DOHH2 (cell line): ENCODE measurements at regions not wholly inside any gene's neighbourhood (a gene's known extent, or its start where the extent isn't known, plus 50 kb on each side); places are given as distances from the start of the nearest gene placed in this dataset.

ENCODE experiments used
- H3F3A ChIP-seq: fragments of 200-600 bp; sonication (generic), shearing (Covaris generic); 2 replicates; pipeline ENCODE4 v1.6.0; 2016; ENCODE audit warnings: antibody characterized with exemption, mild to moderate bottlenecking; ENCODE audit not compliant: control insufficient read depth, insufficient read depth
- H3K27ac ChIP-seq: fragments of 200-600 bp; sonication (generic); 2 replicates; pipeline ENCODE4 v1.5.1; 2014; ENCODE audit warnings: low read depth, mild to moderate bottlenecking, low read length, moderate library complexity
- H3K27me3 ChIP-seq: fragments of 200-600 bp; sonication (generic); 2 replicates; pipeline ENCODE4 v1.6.1; 2014; ENCODE audit warnings: mild to moderate bottlenecking, low read length, mixed read lengths; ENCODE audit not compliant: control insufficient read depth
- H3K36me3 ChIP-seq: fragments of 200-600 bp; sonication (generic); 2 replicates; pipeline ENCODE4 v1.6.1; 2014; ENCODE audit warnings: mild to moderate bottlenecking, low read length, moderate library complexity, mixed read lengths; ENCODE audit not compliant: control insufficient read depth
- H3K4me1 ChIP-seq: fragments of 200-600 bp; sonication (generic); 2 replicates; pipeline ENCODE4 v1.6.1; 2014; ENCODE audit warnings: mild to moderate bottlenecking, low read length, mixed read lengths; ENCODE audit not compliant: control insufficient read depth
- H3K4me2 ChIP-seq: fragments of 200-600 bp; sonication (generic); 2 replicates; pipeline ENCODE4 v1.6.0; 2014; ENCODE audit warnings: mild to moderate bottlenecking, low read length, moderate library complexity
- H3K4me3 ChIP-seq: fragments of 200-600 bp; sonication (generic); 2 replicates; pipeline ENCODE4 v1.5.1; 2014; ENCODE audit warnings: mild to moderate bottlenecking, low read length, mixed read lengths
- H3K79me2 ChIP-seq: fragments of 200-600 bp; sonication (generic); 2 replicates; pipeline ENCODE4 v1.6.1; 2014; ENCODE audit warnings: mild to moderate bottlenecking, low read length, mixed read lengths; ENCODE audit not compliant: control insufficient read depth
- H3K9me2 ChIP-seq: fragments of 200-600 bp; sonication (generic); replicated peaks from 2 replicates; pipeline ENCODE4 v1.6.1; 2014; ENCODE audit warnings: mild to moderate bottlenecking, low read length, mixed read lengths; ENCODE audit not compliant: control insufficient read depth
- H3K9me3 ChIP-seq: fragments of 200-600 bp; sonication (generic); 2 replicates; pipeline ENCODE4 v1.6.1; 2014; ENCODE audit warnings: antibody characterized with exemption, low read length, mixed read lengths; ENCODE audit not compliant: control insufficient read depth, insufficient read depth
- H4K20me1 ChIP-seq: fragments of 200-600 bp; sonication (generic); 2 replicates; pipeline ENCODE4 v1.6.0; 2014; ENCODE audit warnings: low read depth, mild to moderate bottlenecking, antibody characterized with exemption, low read length, moderate library complexity; ENCODE audit not compliant: control insufficient read depth, insufficient read depth
- EZH2phosphoT487 ChIP-seq: fragments of 200-600 bp; sonication (generic); IDR thresholded peaks from 2 replicates; pipeline ENCODE4 v1.6.1; 2017; ENCODE audit warnings: borderline replicate concordance, mild to moderate bottlenecking, antibody characterized with exemption, low read length, moderate library complexity, mixed read lengths
- TF ChIP-seq, protein P1 (sequence below): fragments of 200-600 bp; sonication (generic); IDR thresholded peaks from one replicate; pipeline ENCODE4 v1.5.1; 2014; ENCODE audit warnings: antibody characterized with exemption, mild to moderate bottlenecking, low read depth, low read length; ENCODE audit not compliant: poor library complexity, severe bottlenecking

DNA sequence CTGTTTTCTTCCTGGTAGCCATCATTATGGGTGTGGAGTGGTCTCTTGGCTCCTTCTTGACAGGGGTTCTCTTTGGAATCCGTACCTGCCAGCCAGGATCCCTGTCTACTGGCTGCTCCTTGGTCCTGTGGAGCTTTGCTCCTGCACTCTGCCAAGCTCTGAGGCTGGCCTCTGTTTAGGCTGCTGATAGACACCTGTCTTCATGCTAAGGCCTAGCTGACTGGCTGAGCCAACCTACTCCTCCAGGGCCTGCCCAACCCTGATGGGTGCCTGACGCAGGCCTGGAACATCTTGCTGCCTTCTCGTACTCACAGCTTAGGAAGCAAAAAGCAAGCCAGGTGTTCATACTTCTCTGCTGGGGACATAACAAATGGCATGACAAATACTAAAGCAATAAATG lies 333.6 kb upstream of the ZNF32 start:
- Histone ChIP-seq H3K27me3 (no peaks in the 10 kb centered on the region), H3K4me2 (no peak overlapping the region), H3K36me3 (no peaks in the 10 kb centered on the region), H3F3A (no peaks in the 10 kb centered on the region), H3K4me1 (no peaks in the 10 kb centered on the region), H3K9me2 (no peaks in the 10 kb centered on the region), H3K4me3 (no peak overlapping the region), H3K27ac (no peak overlapping the region), H4K20me1 (no peaks in the 10 kb centered on the region), H3K79me2 (no peaks in the 10 kb centered on the region), H3K9me3 (no peaks in the 10 kb centered on the region)
- TF ChIP-seq EZH2phosphoT487, result no peak
- TF ChIP-seq, protein P1, sequence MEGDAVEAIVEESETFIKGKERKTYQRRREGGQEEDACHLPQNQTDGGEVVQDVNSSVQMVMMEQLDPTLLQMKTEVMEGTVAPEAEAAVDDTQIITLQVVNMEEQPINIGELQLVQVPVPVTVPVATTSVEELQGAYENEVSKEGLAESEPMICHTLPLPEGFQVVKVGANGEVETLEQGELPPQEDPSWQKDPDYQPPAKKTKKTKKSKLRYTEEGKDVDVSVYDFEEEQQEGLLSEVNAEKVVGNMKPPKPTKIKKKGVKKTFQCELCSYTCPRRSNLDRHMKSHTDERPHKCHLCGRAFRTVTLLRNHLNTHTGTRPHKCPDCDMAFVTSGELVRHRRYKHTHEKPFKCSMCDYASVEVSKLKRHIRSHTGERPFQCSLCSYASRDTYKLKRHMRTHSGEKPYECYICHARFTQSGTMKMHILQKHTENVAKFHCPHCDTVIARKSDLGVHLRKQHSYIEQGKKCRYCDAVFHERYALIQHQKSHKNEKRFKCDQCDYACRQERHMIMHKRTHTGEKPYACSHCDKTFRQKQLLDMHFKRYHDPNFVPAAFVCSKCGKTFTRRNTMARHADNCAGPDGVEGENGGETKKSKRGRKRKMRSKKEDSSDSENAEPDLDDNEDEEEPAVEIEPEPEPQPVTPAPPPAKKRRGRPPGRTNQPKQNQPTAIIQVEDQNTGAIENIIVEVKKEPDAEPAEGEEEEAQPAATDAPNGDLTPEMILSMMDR, result no peak

DNA sequence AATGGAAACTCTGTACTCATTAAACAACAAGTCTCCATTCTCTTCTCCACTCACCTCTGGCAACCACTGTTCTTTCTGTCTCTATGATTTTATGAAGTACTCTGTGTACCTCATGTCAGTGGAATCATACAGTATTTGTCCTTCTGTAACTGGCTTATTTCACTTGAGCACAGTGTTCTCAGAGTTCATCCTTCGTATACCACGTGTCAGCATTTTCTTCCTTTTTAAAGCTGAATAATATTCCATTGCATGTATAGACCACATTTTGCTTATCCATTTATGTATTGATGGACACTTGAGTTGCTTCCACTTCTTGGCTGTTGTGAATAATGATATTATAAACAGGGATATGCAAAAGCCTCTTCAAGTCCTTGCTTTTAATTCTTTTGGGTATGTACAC lies 333.0 kb upstream of the ZNF32 start:
- Histone ChIP-seq H3K4me2 (no peak overlapping the region), H3K79me2 (no peaks in the 10 kb centered on the region), H3K27me3 (no peaks in the 10 kb centered on the region), H3K36me3 (no peaks in the 10 kb centered on the region), H3K9me2 (no peaks in the 10 kb centered on the region), H3K4me3 (no peak overlapping the region), H3F3A (no peaks in the 10 kb centered on the region), H4K20me1 (no peaks in the 10 kb centered on the region), H3K27ac (no peak overlapping the region), H3K4me1 (no peaks in the 10 kb centered on the region), H3K9me3 (no peaks in the 10 kb centered on the region)
- TF ChIP-seq EZH2phosphoT487, result no peak
- TF ChIP-seq, protein P1, result no peak

GRCh38 chr10:43981232-43981631 lies 332.6 kb upstream of the ZNF32 start:
- H3K79me2 ChIP-seq, result no peaks in the 10 kb centered on the region
- H3K4me2 ChIP-seq, result no peak overlapping the region
- H3K4me1 ChIP-seq, result no peaks in the 10 kb centered on the region
- TF ChIP-seq EZH2phosphoT487, result no peak
- no peaks in the 10 kb centered on the region for H3K9me2 ChIP-seq
- H3F3A ChIP-seq, result no peaks in the 10 kb centered on the region
- H3K9me3 ChIP-seq, result no peaks in the 10 kb centered on the region
- H4K20me1 ChIP-seq, result no peaks in the 10 kb centered on the region
- H3K4me3 ChIP-seq, result no peak overlapping the region
- H3K27ac ChIP-seq, result no peak overlapping the region
- H3K27me3 ChIP-seq, result no peaks in the 10 kb centered on the region
- no peaks in the 10 kb centered on the region for H3K36me3 ChIP-seq

- Histone ChIP-seq H4K20me1 (no peaks in the 10 kb centered on the region), H3K79me2 (no peaks in the 10 kb centered on the region), H3K27me3 (no peaks in the 10 kb centered on the region), H3K4me3 (no peak overlapping the region), H3F3A (no peaks in the 10 kb centered on the region), H3K27ac (no peak overlapping the region), H3K9me2 (no peaks in the 10 kb centered on the region), H3K4me2 (no peak overlapping the region), H3K36me3 (no peaks in the 10 kb centered on the region), H3K4me1 (no peaks in the 10 kb centered on the region), H3K9me3 (no peaks in the 10 kb centered on the region)
- TF ChIP-seq, protein P1, result no peak
- TF ChIP-seq EZH2phosphoT487, result no peak
These were observed 332.0 kb upstream of the ZNF32 start for GRCh38 chr10:43980715-43981114.
